Right ventricle myocardium inferior (tissue), 1 donor: ENCODE measurements at regions not wholly inside any gene's neighbourhood (a gene's known extent, or its start where the extent isn't known, plus 50 kb on each side); places are given as distances from the start of the nearest gene placed in this dataset.

ENCODE experiments used
- ATAC-seq: fragments of 200-7000 bp; cut with Tn5 transposase; one replicate; pipeline ENCODE4 v1.9.1; 2020; ENCODE audit warnings: mild to moderate bottlenecking, moderate library complexity
- DNase-seq: peaks from one replicate; pipeline ENCODE4 v3.0.0; 2021; ENCODE audit errors: missing footprints
- intact Hi-C: fragments of 100-400 bp; cut with DNase I; formaldehyde crosslinking; loops from one replicate; pipeline ENCODE4 v1.11.0; 2022
- donor health status: DM: no; HTN: yes; CAD: no; lungs with severe emphysema.

DNA sequence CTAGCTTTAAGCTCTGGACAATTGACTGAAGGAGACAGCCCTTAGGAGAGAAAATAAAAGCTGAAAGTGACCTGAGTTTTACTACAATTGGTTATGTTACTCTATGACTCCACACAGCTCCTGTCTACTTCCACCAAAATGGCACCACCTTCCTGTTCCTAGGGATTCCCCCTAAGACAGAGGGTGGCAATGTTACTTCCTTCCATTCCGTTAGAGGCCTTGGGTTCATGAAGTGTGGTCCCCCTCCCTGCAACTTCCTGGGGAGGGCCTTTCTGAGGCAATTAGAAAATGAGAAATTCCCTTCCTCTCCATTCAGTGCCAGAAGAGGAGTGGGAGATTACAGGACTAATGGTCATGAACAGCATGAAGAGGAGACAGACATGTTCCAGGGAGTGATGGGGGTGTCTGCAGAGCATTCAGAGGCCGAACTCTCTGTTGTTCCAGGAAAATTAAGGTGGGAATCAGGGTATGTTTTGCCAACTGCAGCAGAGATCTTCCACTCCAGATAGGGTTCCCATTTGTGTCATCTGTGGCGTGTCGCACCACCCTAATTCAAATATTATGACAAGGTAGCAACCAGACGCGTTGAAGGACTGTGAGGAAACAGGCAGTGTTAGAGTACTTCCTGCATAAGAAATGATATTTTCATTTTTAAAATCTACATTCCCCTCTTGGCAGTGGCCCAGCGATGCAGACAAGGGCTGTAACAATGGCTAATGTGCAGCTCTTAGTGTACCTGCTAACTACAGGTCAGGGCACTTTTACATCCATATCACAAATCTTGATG, 53.1 kb upstream of the TRIM67 start:
- ATAC-seq (no peak), DNase-seq (no peak)
- intact Hi-C loops = no loop called here

DNA sequence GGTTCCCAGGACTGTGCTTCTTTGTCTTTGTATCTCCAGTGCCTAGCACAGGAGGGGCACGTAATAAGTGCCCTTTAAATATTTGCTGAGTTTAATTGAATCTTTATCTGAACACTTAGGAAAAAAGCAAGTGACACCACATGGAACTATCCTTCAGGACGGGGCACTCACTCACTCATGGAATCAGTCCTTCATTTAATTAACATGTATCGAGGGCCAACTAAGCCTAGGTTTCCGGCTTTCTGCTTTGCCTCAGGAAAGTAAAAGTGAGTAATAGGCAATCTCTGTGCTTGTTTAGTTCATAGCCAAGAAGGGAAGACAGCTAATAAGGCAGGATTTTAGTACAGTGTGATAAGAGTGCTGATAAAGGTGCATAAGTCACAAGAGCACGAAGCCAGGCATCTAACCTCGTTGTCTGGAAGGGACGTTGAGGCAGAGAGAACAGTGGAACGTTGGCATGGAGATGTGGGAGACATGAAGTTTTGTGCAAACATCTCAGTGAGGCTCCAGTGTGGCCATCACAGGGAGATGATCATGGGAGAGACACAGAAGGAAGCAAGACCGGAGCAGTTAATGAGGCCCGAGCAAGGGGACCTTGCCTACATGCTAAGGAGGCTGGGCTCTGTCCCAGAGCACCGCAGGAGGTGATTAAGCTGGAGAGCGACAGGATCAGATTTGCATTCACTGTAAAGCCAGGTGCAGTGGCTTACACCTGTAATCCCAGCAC, 54.1 kb upstream of the TRIM67 start:
- intact Hi-C loops = no loop called here
- DNase-seq (no peak), ATAC-seq (no peak)

DNA sequence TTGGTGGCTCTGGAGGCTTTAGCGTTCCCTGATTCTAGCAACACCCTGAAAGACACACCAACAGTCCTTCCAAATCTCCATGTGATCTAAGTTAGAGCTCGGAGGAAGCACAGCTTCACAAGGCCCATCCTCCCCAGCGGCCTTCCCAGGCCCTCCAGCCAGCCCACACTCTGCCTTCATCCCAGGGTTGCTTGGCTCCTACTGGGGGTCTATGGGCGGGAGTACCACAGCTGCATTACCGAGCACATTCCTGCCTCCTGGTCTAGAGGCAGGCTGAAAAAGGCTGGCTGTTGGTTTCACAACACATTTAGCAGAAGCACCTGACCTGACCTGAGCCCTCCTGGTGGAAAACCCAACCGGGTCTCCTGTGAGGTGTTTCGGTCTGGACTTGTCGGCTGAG, 54.7 kb upstream of the TRIM67 start:
- intact Hi-C loops = no loop called here
- ATAC-seq = no peak
- DNase-seq = no peak

DNA sequence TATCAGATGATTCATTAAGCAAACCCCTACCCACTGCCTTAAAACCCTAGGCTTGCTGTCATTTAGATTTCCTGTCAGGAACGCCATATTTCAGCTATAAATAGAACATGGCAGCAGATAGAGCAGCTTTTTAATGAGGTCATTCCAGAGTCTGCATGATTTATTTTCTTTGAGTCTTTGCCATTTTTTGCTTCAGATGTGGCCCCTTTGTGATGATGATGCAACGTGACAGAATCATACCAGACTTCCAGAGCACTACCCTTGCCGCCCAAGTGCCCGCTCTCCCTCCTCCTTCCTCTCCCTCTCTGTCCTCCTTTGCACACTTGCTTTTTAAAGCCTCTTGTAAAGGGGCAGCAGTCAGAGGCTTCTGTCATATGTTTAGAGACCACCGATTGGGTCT, 55.5 kb upstream of the TRIM67 start:
- DNase-seq = no peak
- no peak for ATAC-seq
- intact Hi-C loops = no loop called here

DNA sequence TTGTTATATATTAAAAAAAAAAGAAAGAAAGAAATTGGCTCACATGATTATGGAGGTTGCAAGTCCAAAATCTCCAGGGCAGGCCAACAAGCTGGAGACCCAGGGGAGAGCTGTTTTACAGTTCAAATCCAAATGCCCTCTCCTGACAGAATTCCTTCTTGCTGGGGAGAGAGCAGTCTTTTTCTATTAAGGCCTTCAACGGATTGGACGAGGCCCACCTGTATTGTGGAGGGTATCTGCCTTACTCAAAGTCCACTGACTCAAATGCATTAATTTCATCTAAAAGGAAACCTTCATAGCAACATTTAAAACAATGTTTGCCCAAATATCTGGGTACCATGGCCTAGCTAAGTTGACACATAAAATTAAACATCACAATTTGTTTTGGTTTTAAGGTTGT, 56.9 kb upstream of the TRIM67 start:
- intact Hi-C loops = no loop called here
- ATAC-seq (no peak), DNase-seq (no peak)

DNA sequence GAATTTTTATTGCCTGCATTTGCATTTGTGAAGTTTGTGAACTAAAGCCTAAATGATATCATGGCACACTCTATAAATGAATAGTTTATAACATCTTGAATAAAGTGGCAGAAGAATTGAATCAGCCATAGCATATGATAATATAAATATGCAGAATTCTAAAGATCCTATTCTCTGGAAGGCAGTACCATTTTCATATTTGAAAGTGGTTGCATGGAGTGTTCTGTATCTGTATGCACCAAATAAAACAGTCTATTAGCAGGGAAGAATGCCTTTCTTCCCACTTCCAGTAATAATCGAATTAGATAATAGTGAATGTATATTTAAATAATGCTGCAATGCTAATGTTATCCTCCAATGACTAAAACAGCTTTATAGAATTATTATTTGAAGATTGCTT, 57.9 kb upstream of the TRIM67 start:
- no peak for ATAC-seq
- intact Hi-C loops = no loop called here
- DNase-seq = no peak

DNA sequence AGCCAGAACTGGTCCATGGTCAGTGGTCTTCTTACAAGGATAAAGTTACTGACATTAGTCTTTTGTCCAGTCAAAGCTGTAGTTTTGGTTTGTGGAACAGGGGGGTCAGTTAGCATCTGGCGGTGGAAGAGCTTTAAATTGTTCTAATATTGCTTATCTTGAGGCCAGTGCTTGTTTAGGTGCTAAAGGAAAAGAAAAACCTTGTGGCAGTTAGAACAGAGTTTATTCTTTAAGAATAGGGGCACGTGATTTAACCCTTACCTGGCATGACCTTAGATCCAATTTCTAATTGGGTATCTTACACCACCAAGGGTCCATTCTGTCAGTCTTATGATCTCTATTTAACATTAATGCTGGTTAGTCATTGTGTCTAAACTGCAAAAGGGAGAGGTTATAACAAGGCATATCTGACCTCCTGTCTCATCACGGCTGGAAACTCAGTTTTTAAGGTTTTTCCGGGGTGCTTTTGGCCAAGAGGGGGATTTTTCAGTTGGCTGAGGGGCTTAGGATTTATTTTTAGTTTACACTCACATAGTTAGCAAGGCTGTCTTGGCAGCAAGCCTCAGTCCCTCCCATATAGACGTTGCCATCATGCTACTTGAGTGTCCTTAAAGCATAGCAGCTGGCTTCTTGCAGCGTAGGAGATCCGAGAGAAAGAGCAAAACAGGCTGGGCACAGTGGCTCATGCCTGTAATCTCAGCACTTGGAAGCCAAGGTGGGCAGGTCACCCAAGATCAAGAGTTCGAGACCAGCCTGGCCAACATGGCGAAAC, 60.1 kb upstream of the FAM89A start:
- ATAC-seq (no peak), DNase-seq (no peak)
- intact Hi-C loops = loop anchor here (10.0 kb wide), 1 partner anchor 185 kb away; no protein-coding TSS in a partner anchor

DNA sequence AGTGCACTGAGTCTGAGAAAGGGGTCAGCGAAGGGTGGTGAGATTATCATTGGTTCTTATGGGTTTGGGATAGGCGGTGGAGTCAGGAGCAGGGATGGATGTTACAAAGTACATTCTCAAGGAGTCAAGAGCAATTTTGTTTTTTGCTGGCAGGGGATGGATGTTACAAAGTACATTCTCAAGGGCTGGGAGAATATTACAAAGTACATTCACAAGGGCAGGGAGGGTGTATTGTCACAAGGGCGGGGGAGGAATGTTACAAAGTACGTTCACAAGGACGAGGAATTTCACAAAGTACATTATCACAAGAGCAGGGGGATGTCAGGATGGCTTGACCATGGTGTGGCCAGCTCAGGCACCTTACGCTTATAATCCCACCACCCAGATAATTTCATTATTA, 59.3 kb upstream of the FAM89A start:
- no peak for DNase-seq
- intact Hi-C loops = loop anchor here (10.0 kb wide), 1 partner anchor 185 kb away; no protein-coding TSS in a partner anchor
- no peak for ATAC-seq

DNA sequence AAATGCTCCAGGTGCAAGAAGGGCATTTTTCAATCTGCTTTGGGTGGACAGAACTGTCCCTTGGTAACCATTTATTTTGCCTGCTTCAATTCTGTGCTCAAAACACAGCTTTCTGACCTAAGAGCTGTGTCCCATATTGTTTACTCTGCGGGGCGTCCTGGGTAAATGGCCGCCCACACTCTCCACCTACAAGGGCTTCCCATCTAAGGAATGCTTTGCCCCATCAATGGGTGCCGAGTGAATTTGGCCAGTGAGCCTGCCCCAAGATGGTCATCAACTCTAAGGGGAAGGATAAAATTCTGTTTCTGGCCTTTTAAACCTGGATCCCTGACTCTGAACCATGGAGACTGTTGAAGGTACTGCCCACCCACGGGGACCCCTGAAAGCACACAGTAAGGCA, 55.5 kb upstream of the FAM89A start:
- ATAC-seq (no peak), DNase-seq (no peak)
- intact Hi-C loops = loop anchor here (10.0 kb wide), 1 partner anchor 181 kb away; no protein-coding TSS in a partner anchor

DNA sequence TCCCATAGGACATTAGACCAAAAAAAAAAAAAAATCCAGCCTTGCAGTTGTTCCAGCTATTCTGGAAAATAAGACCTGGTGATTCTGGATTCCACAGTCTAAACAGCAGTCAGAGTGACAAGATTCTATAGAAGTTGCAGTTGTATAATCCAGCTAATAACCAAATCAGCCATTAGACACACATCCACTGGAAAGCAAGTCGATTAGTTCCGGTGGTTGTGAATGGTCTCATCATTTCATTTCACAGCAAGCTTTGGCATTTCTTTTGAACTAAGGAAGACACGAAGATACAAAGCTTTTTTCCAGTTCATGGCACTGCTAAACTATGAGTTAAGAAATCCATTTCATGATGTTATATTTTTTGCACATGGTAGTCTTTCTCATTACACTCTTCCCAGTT, 54.4 kb upstream of the FAM89A start:
- ATAC-seq (no peak), DNase-seq (no peak)
- intact Hi-C loops = loop anchor here (5.0 to 10.0 kb wide), 2 partner anchors 52 to 180 kb away; partner anchors contain the start of gene FAM89A

DNA sequence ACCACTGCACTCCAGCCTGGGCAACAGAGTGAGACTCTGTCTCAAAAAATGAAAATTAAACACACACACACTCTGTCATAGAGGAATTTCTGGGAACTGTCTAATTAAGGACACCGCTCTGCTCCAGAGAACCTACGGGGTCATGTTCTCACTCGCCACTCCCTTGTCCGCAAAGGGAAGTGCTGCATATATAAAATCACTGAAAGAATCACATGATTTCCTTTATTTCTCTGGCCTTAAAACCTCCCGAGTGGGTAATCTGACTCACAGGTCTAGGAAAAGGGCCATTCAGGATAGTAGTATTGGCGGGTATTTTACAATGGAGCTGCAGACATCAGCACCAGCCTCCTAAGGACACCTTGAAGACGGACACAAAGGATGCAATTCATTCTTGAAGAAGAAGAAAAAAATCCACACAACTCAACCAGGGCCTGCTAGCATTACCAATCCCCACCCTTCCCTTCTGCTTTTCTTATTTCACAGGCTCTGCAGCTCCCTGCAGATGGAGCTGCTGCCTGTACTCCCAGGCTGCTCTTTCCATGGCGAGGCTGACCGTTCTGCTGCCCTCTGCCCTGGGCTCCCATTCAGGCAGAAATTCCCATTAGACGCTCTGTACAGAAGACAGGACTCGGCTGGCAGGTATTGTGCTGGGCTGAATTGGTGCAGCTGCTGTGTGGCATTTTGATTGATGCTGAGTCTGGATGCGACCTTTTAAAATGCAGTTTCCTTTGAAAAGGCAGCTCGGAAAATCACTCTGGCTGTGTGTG, 53.3 kb upstream of the FAM89A start:
- no peak for DNase-seq
- no peak for ATAC-seq
- intact Hi-C loops = loop anchor here (2.0 to 10.0 kb wide), 3 partner anchors 51 to 179 kb away; partner anchors contain the start of gene FAM89A

DNA sequence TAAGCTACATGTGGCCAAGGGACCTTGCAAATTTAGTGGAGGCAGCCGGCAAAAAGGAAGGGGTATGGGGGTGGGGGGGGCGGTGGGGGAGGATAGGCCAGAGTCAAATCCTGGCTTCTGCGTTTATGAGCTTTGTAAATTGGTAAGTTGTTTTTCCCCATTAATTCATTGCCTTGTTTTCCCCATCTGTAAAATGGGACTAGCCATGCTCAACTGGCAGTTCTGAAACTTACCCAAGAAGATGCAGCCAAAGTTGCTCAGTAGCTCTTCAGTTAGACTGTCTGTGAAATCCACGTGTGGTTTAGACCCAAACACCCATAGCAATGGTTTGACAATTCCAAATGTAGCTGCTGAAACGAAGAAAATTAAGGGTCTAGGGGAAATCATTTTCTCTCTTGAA, 52.3 kb upstream of the FAM89A start:
- intact Hi-C loops = loop anchor here (2.0 to 10.0 kb wide), 3 partner anchors 50 to 178 kb away; partner anchors contain the start of gene FAM89A
- ATAC-seq (no peak), DNase-seq (no peak)

DNA sequence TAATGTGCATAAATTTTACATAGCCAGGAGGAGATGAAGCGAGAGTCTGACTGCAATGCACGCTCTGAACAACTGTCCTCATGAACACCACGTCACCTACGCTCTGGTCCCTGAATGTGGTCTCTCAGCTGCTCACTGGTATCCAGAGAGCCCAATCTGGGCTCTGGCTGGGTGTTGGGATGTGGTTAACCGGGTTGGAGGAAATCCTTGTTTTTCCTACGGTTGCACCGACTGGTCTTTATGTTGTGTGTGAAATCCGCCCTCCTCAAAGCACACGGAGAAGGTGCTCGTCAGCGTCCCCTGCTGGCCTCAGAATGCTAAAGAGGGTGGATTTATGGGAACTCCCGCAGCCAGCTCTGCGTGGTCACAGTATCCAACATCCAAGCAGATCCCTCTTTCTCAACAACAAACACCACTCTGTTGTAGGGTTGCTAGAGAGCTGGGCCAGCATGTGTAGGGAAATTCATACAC, 51.8 kb upstream of the FAM89A start:
- intact Hi-C loops = loop anchor here (2.0 to 10.0 kb wide), 3 partner anchors 50 to 177 kb away; partner anchors contain the start of gene FAM89A
- no peak for ATAC-seq
- DNase-seq = no peak

DNA sequence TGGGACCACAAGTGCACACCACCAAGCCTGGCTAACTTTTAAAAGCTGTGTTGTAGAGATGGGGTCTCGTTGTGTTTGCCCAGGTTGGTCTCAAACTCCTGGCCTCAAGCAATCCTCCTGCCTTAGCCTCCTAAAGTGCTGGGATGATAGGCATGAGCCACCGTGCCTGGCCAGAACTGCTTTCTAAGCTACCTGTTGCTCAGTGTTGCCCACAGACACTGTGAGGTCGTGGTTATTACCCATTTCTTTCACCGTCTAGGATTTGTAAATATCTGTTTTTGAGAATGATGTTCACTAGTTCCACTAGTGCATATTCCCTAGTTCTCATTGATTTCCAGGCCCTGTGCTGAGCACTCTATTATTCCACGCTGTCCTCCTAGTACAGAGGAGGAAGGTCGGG, 51.4 kb upstream of the FAM89A start:
- ATAC-seq (no peak), DNase-seq (no peak)
- intact Hi-C loops = loop anchor here (5.0 to 10.0 kb wide), 2 partner anchors 49 to 177 kb away; partner anchors contain the start of gene FAM89A
